Nucleus accumbens (tissue), 56 donors: ENCODE measurements at regions not wholly inside any gene's neighbourhood (a gene's known extent, or its start where the extent isn't known, plus 50 kb on each side); places are given as distances from the start of the nearest gene placed in this dataset.

ENCODE experiments used
- DNase-seq, 56 donors: peaks; one replicate each; lab custom pipeline; 2025; lab: John Stamatoyannopoulos, UW

- DNase-seq: no peak
Measured at GRCh38 chr21:35266546-35266945, 217.4 kb upstream of the RUNX1 start.

- no peak for DNase-seq
Measured at GRCh38 chr21:35265170-35265877, 216.2 kb upstream of the RUNX1 start.

GRCh38 chr21:35259457-35259856 lies 210.4 kb upstream of the RUNX1 start:
- no peak for DNase-seq

- DNase-seq: no peak
Measured at GRCh38 chr21:35258521-35258920, 209.4 kb upstream of the RUNX1 start.

- peak in 1 of 56 donors; percentile 7 for DNase-seq
Measured at GRCh38 chr21:35257413-35257812, 208.3 kb upstream of the RUNX1 start.

GRCh38 chr21:35256468-35256988 lies 207.4 kb upstream of the RUNX1 start:
- peak in 17 of 56 donors; percentile 1 to 62 (median 6) for DNase-seq

GRCh38 chr21:35254765-35255138 lies 205.7 kb upstream of the RUNX1 start:
- DNase-seq: no peak

- peak in 5 of 56 donors; percentile 1 to 11 (median 7) for DNase-seq
Measured at GRCh38 chr21:35254006-35254764, 205.1 kb upstream of the RUNX1 start.

GRCh38 chr21:35252831-35253230 lies 203.7 kb upstream of the RUNX1 start:
- no peak for DNase-seq

- no peak for DNase-seq
Measured at GRCh38 chr21:35249636-35250035, 200.5 kb upstream of the RUNX1 start.

GRCh38 chr21:35245879-35246278 lies 196.8 kb upstream of the RUNX1 start:
- no peak for DNase-seq

GRCh38 chr21:35244514-35244913 lies 195.4 kb upstream of the RUNX1 start:
- DNase-seq: no peak

- no peak for DNase-seq
Measured at GRCh38 chr21:35243171-35243570, 194.1 kb upstream of the RUNX1 start.

- no peak for DNase-seq
Measured at GRCh38 chr21:35239811-35240219, 190.7 kb upstream of the RUNX1 start.

- DNase-seq: no peak
Measured at GRCh38 chr21:35238119-35238518, 189.0 kb upstream of the RUNX1 start.

- DNase-seq: no peak
Measured at GRCh38 chr21:35237287-35237686, 188.2 kb upstream of the RUNX1 start.

GRCh38 chr21:35236090-35236489 lies 187.0 kb upstream of the RUNX1 start:
- DNase-seq: no peak

- no peak for DNase-seq
Measured at GRCh38 chr21:35234725-35235124, 185.6 kb upstream of the RUNX1 start.

GRCh38 chr21:35233756-35234155 lies 184.7 kb upstream of the RUNX1 start:
- DNase-seq: no peak

- no peak for DNase-seq
Measured at GRCh38 chr21:35232545-35233176, 183.6 kb upstream of the RUNX1 start.

- DNase-seq: no peak
Measured at GRCh38 chr21:35231090-35231489, 182.0 kb upstream of the RUNX1 start.
